Femur (tissue), 1 donor: ENCODE measurements at regions not wholly inside any gene's neighbourhood (a gene's known extent, or its start where the extent isn't known, plus 50 kb on each side); places are given as distances from the start of the nearest gene placed in this dataset.
A peak's percentile ranks its signal among the peaks of the same experiment; 100 is the strongest.

Experiments used
- DNase-seq: peaks from one replicate; pipeline ENCODE4 v3.0.0-alpha.2; 2017

GRCh38 chr4:180706766-180707165 lies 1536.4 kb upstream of the TENM3 start:
- DNase-seq, result no peak

GRCh38 chr4:180710628-180711337 lies 1532.4 kb upstream of the TENM3 start:
- no peak for DNase-seq

DNA sequence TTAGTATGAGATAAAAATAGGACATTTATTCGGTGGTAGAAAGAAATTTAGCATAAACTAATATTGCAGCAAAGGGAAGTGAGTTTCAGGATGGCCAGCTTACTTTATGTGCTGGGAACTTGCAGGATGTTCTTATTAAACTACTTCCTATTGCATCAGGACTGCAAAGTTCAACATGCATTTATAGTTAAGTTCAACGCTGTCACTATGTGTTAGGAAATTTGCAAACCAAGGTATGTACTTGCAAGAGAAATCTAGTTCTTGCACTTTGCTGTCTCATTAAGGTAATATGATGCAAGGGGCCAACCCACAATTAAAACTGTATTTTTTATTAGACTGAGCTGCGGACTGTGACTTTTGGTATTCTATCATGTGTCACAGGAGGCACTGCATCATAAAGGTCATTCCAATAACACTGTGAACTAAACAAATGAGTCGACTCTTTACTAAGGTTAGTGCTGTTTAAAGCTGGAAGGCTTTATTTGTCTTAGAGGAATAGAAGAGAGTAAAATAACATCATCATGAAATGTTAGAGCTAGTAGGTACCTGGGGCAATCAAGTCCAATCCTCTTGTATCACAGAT lies 1525.7 kb upstream of the TENM3 start:
- DNase-seq, result no peak

GRCh38 chr4:180721356-180721755 lies 1521.8 kb upstream of the TENM3 start:
- no peak for DNase-seq

- no peak for DNase-seq
These were observed 1516.6 kb upstream of the TENM3 start for GRCh38 chr4:180726611-180727010.

DNA sequence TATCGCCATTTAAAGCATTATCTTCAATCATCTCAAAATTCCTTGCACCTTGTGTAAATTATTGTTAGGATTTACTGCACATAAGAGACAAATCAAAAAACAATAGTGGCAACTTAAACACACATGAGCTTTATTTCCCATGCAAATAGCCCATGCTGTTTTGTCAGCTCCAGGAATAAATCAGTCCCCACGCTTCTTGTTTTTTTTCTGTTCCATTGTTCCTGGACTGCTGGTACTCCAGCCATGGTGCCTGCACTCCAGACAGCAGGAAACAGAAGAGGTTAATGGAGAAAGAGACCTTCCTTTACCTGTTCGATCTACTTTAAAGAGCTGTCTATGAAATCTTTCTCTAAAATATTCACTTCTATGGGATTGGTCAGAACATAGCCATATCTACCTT lies 1515.7 kb upstream of the TENM3 start:
- no peak for DNase-seq

GRCh38 chr4:180734753-180735432 lies 1508.3 kb upstream of the TENM3 start:
- DNase-seq, result no peak

GRCh38 chr4:180741703-180742102 lies 1501.5 kb upstream of the TENM3 start:
- DNase-seq, result no peak

DNA sequence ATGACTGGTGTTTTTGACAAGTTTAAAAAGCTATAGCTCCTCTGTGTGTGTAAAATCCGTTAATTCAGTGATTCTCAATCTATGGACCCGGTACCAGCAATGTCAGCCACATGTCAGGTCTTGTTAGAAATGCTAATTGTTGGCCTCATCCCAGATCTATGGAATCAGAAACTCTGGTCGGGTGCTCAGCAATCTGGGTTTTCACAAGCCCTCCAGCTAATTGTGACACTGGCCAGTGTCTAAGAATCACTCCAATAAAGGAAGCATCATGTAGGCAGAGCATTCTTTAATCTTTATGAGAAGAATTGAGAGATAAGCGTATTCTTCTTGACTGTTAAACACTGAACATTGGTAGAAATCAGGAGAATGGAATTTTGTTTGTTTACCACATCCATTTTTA lies 1498.2 kb upstream of the TENM3 start:
- no peak for DNase-seq

DNA sequence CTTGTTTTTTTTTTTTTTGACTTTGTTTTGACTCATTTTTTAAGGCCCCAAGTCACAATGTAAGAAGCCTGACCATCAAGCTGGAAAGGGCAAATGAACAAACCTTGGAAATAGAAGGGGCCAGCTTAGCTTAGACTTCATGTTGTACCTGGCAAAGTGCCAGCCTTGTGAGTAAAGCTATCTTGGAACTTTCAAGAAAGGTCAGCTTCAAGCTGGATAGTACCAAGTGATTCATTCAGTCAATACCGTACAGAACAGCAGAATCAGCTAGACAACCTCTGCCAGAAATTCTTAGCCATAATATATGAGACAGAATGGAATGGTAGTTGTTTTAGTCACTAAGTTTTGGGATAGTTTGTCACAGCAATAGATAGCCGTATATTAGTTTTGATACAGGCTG lies 1492.2 kb upstream of the TENM3 start:
- no peak for DNase-seq

DNA sequence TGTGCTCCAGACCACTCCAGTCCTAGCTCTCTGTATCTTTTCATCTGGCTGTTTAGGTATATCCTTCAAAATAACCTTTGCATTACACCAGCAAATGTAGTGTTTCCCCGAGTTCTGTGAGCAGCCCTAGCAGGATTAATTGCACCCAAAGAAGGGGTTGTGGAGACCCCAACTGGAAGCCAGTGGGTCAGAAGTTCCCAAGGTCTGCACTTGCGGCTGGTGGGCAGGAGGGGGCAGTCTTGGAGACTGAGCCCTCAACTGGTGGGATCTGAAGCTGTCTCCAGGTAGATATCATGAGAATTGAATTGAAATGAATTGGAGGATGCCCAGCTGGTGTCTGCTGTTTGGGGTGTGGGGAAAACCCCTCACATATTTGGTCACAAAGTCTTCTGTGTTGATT lies 1485.3 kb upstream of the TENM3 start:
- no peak for DNase-seq

DNA sequence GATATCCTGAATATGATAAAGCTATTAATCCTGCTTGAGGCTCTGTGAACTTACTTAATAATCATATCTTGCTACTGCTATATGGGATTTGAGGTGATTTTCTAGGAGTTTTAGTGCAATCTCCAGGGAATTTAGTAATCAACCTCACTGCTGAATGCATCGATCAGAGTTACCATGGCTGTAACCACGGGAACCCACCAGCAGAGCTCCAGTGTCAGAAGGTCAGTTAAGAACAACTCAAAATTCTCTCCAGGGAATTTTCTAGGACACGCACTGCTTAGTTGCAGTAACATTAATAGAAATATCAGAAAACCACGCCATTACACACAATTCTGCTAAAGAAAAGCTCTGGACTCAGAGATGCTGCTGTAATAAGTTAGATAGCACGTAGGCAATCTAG lies 1477.2 kb upstream of the TENM3 start:
- DNase-seq, result no peak

GRCh38 chr4:180766944-180767729 lies 1476.1 kb upstream of the TENM3 start:
- no peak for DNase-seq

DNA sequence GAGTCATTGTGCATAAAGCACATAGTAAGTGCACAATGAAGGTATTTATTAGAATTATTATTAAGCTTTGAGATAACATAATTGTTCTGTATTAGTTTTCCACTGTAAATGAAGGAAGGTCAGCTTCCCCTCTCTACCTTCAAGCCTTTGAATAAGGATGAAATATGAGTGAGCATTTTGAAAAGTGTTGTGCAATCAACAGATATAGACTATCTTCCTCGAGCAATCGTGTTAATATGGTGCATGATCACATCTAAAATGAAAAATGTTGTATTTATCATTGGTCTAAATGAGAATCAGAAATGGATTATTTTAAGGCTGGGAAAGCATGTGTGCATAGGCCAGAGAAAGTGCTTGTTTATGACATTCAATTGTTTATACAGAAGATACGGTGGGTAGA lies 1474.6 kb upstream of the TENM3 start:
- DNase-seq, result no peak

DNA sequence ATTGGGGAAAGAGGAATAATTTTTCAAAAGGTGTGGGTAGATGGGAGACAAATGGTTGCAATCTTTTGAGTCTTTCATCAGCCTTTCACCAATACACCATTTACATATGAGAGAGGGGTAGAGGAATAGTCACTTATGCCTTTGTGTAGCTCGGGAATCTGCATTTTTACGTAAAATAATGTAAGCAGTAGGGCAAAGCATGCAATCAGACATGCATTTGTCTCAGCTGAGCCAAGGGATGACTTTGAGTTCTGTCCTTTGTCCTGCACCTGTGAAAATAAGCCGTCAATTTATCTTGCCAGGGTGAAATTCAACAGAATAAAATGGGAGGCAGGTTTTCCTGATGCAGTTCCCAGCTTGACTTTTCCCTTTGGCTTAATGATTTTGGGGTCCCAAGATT lies 1473.4 kb upstream of the TENM3 start:
- no peak for DNase-seq

- no peak for DNase-seq
These were observed 1472.9 kb upstream of the TENM3 start for GRCh38 chr4:180770265-180770664.

DNA sequence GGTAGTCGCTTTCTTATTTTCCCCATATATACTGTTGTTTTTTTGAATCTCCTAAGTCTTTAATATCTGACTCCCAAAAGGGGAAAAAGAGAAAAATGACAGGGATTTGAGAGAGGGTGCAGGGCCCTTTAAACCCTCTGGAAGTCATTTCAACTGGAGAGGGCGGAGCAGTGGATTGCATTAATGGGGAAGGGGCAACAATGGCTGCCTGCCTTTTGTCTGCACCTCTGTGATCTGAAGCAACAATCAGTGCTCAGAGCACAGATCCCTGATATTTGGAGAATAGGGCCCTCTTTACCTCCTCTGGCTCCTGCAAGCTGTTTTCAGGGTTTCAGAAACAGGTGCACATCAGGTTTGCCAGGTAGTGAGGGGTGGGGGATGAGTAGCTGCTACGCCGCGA lies 1458.3 kb upstream of the TENM3 start:
- no peak for DNase-seq

DNA sequence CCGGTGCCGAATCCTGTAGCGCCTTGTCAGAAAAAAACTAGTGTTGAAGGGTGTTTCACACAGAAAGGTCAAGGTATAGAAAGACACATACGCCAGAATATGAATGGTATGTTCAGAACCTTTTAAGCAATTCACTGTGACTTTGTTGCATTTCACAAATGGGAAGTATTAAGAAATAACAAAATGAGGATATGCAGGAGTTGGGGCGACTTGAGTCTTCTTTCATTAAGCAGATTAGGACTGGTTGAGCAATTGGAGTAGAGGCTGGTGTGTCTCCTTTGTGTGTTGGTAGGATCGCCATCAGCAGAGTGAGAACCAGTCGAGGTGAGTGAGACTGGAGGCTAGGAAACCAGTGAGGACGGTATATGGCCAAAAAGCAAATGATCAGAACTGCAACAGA lies 1454.5 kb upstream of the TENM3 start:
- DNase-seq, result no peak

- no peak for DNase-seq
These were observed 1453.3 kb upstream of the TENM3 start for GRCh38 chr4:180789929-180790328.

GRCh38 chr4:180790471-180790870 lies 1452.7 kb upstream of the TENM3 start:
- DNase-seq, result no peak

DNA sequence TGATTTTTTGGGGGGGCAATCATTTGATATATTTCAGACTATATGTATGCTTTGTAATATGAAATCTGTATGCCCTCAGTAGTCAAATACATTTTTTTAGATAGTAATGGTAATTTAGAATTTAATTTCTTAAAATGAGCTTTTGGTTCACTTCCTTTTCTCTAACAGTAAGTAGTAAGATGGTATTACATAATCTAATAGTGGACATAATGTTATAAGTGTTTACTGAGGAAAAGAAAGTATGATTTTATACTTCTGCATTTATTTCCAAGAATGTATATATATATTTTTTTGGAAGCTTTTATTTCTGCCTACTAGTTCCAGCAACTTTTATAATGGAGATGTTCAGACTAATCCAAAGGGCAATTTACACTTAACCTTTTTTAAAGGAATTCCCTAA lies 1450.7 kb upstream of the TENM3 start:
- DNase-seq, result no peak

GRCh38 chr4:180794333-180794732 lies 1448.9 kb upstream of the TENM3 start:
- DNase-seq, result no peak

DNA sequence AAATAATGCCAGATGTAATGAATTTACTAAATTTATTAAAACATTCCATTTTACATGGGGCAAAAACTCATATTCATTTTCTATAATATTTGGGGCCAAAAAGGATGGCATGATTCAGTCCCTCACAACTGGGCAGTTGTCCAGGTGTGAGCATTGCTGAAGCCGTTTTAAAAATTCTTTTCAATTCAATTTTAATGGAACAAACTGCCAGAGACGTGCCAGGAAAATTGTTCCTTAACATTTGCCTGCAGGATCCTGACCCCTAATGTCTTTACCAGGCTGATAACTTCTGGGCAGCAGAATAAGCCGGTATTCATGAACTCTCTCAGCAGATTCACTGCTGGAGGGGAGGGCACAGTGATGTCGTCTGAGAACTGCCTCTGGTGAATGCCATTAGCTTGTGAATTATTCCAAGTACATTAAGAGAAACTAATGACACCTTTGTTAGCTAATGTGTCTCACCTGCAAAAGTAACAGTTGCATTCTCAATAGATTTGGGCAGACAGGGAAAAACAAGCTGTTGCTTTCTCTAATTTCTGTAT lies 1445.1 kb upstream of the TENM3 start:
- peak; percentile 37 for DNase-seq
